Panc1 (cell line): ENCODE measurements at regions not wholly inside any gene's neighbourhood (a gene's known extent, or its start where the extent isn't known, plus 50 kb on each side); places are given as distances from the start of the nearest gene placed in this dataset.

ENCODE experiments used
- CTCF ChIP-seq: fragments of 450-650 bp; IDR thresholded peaks from 2 replicates; pipeline ENCODE4 v1.5.1; 2017; ENCODE audit warnings: mild to moderate bottlenecking
- POLR2AphosphoS5 ChIP-seq: IDR thresholded peaks from 2 replicates; pipeline ENCODE4 v1.6.1; 2012; ENCODE audit warnings: mild to moderate bottlenecking, low read depth, low read length, moderate library complexity

GRCh38 chr14:61877768-61878167 lies 115.5 kb downstream of the SNAPC1 start:
- no peak for TF ChIP-seq CTCF
- TF ChIP-seq POLR2AphosphoS5 = no peak
